LNCAP (cell line): ENCODE measurements at regions not wholly inside any gene's neighbourhood (a gene's known extent, or its start where the extent isn't known, plus 50 kb on each side); places are given as distances from the start of the nearest gene placed in this dataset.

ENCODE experiments used
- CTCF ChIP-seq: fragments of 450-650 bp; IDR thresholded peaks from 2 replicates; pipeline ENCODE4 v1.5.1; 2017; ENCODE audit warnings: mild to moderate bottlenecking

- TF ChIP-seq CTCF, result no peak
Measured at GRCh38 chr13:50071379-50071778, 56.1 kb downstream of the KCNRG start.

- TF ChIP-seq CTCF, result no peak
Measured at GRCh38 chr13:50072676-50073075, 57.4 kb downstream of the KCNRG start.

- TF ChIP-seq CTCF, result no peak
Measured at GRCh38 chr13:50073340-50073739, 58.1 kb downstream of the KCNRG start.

- TF ChIP-seq CTCF, result no peak
Measured at GRCh38 chr13:50074843-50075242, 59.6 kb downstream of the KCNRG start.

- TF ChIP-seq CTCF, result no peak
Measured at GRCh38 chr13:50075619-50076097, 60.4 kb downstream of the KCNRG start.

GRCh38 chr13:50077431-50077830, 62.2 kb downstream of the KCNRG start:
- TF ChIP-seq CTCF, result no peak

GRCh38 chr13:50078231-50078894, 63.1 kb downstream of the KCNRG start:
- no peak for TF ChIP-seq CTCF
